Liver (tissue), 8 donors: ENCODE measurements at regions not wholly inside any gene's neighbourhood (a gene's known extent, or its start where the extent isn't known, plus 50 kb on each side); places are given as distances from the start of the nearest gene placed in this dataset.

Source experiments
- DNase-seq: peaks from one replicate; pipeline ENCODE4 v3.0.0-alpha.2; 2017; ENCODE audit warnings: low spot score
- H3K27ac ChIP-seq, 2 donors: one replicate each; pipeline ENCODE4 v1.7.0; 2013; ENCODE audit warnings: inconsistent platforms in 2 of 2, low read length in 2 of 2, control low read depth in 1 of 2, low read depth in 1 of 2, mild to moderate bottlenecking in 1 of 2
- H3K27me3 ChIP-seq, 4 donors: one replicate each; pipeline versions ENCODE4 v1.6.1 to v1.7.0; 2013; ENCODE audit warnings: low read length in 3 of 4, inconsistent platforms in 1 of 4, mild to moderate bottlenecking in 1 of 4, moderate library complexity in 1 of 4; ENCODE audit not compliant: control insufficient read depth in 4 of 4, insufficient read depth in 4 of 4
- H3K36me3 ChIP-seq, 4 donors: one replicate each; pipeline versions ENCODE4 v1.6.1 to v1.7.0; 2013; ENCODE audit warnings: low read length in 3 of 4, mild to moderate bottlenecking in 3 of 4, low read depth in 1 of 4, moderate library complexity in 1 of 4; ENCODE audit not compliant: control insufficient read depth in 4 of 4, insufficient read depth in 3 of 4
- H3K4me1 ChIP-seq, 4 donors: one replicate each; pipeline versions ENCODE4 v1.6.1 to v1.7.0; 2013; ENCODE audit warnings: low read length in 3 of 4, mild to moderate bottlenecking in 3 of 4, moderate library complexity in 1 of 4; ENCODE audit not compliant: control insufficient read depth in 4 of 4, insufficient read depth in 4 of 4
- H3K4me3 ChIP-seq, 3 donors: one replicate each; pipeline versions ENCODE4 v1.6.1 to v1.7.0; 2013; ENCODE audit warnings: low read length in 3 of 3, control low read depth in 1 of 3, low read depth in 1 of 3, mild to moderate bottlenecking in 1 of 3
- H3K9ac ChIP-seq, 2 donors: one replicate each; pipeline ENCODE4 v1.7.0; 2013; ENCODE audit warnings: low read length in 2 of 2, mild to moderate bottlenecking in 2 of 2, moderate library complexity in 2 of 2, control low read depth in 1 of 2, low read depth in 1 of 2
- H3K9me3 ChIP-seq, 4 donors: one replicate each; pipeline versions ENCODE4 v1.6.1 to v1.7.0; 2013; ENCODE audit warnings: low read length in 3 of 4; ENCODE audit not compliant: control insufficient read depth in 4 of 4
- CTCF ChIP-seq: fragments of 150-350 bp; IDR thresholded peaks from 2 replicates; pipeline ENCODE4 v1.5.1; 2017; ENCODE audit warnings: improper control_type of control experiment, low read depth, low read length; ENCODE audit not compliant: missing input control
- EGR1 ChIP-seq, 2 donors: IDR thresholded peaks; 2 replicates each; pipeline ENCODE4 v1.6.1; 2016 to 2018; ENCODE audit warnings: antibody characterized with exemption in 2 of 2, low read depth in 2 of 2
- FOXA2 ChIP-seq: IDR thresholded peaks from 2 replicates; pipeline ENCODE4 v1.6.1; 2016; ENCODE audit warnings: antibody characterized with exemption
- GABPA ChIP-seq, 2 donors: IDR thresholded peaks in 1 of 2; conservative IDR thresholded peaks in 1 of 2; 2 replicates each; pipeline ENCODE4 v1.6.1; 2016; ENCODE audit warnings: antibody characterized with exemption in 2 of 2, mild to moderate bottlenecking in 1 of 2, moderate library complexity in 1 of 2
- HNF4A ChIP-seq, 2 donors: conservative IDR thresholded peaks; 2 replicates each; pipeline ENCODE4 v1.6.1; 2016; ENCODE audit warnings: antibody characterized with exemption in 2 of 2, mild to moderate bottlenecking in 2 of 2
- HNF4G ChIP-seq: IDR thresholded peaks from 2 replicates; pipeline ENCODE4 v1.6.1; 2016; ENCODE audit warnings: antibody characterized with exemption
- JUND ChIP-seq, 2 donors: IDR thresholded peaks; 2 replicates each; pipeline ENCODE4 v1.6.1; 2016; ENCODE audit warnings: antibody characterized with exemption in 2 of 2
- MAX ChIP-seq: IDR thresholded peaks from 2 replicates; pipeline ENCODE4 v1.6.1; 2016; ENCODE audit warnings: antibody characterized with exemption
- NR2F2 ChIP-seq: IDR thresholded peaks from 2 replicates; pipeline ENCODE4 v1.6.1; 2016; ENCODE audit warnings: antibody characterized with exemption
- RAD21 ChIP-seq, 2 donors: IDR thresholded peaks; 2 replicates each; pipeline ENCODE4 v1.6.1; 2016; ENCODE audit warnings: antibody characterized with exemption in 2 of 2, mild to moderate bottlenecking in 2 of 2
- RXRA ChIP-seq, 2 donors: IDR thresholded peaks; 2 replicates each; pipeline ENCODE4 v1.6.1; 2017 to 2018; ENCODE audit warnings: antibody characterized with exemption in 2 of 2, mild to moderate bottlenecking in 1 of 2
- SP1 ChIP-seq: IDR thresholded peaks from 2 replicates; pipeline ENCODE4 v1.6.1; 2018; ENCODE audit warnings: antibody characterized with exemption, mild to moderate bottlenecking
- TAF1 ChIP-seq: conservative IDR thresholded peaks from 2 replicates; pipeline ENCODE4 v1.6.1; 2016; ENCODE audit warnings: antibody characterized with exemption, mild to moderate bottlenecking
- YY1 ChIP-seq: IDR thresholded peaks from 2 replicates; pipeline ENCODE4 v1.6.1; 2016; ENCODE audit warnings: antibody characterized with exemption, mild to moderate bottlenecking
- WGBS: extraction: QIAGEN DNeasy Blood & Tissue Kit; methylation state at CpG from one replicate; pipeline ENCODE4 v1.1.7; 2013; 5-methylcytosine and 5-hydroxymethylcytosine counted together
- TF ChIP-seq, protein P1 (sequence below): IDR thresholded peaks from 2 replicates; pipeline ENCODE4 v1.6.1; 2016; ENCODE audit warnings: antibody characterized with exemption, mild to moderate bottlenecking
- TF ChIP-seq, protein P2 (sequence below): IDR thresholded peaks from 2 replicates; pipeline ENCODE4 v1.6.1; 2016; ENCODE audit warnings: antibody characterized with exemption
- TF ChIP-seq, protein P3 (sequence below): IDR thresholded peaks from 2 replicates; pipeline ENCODE4 v1.6.1; 2016; ENCODE audit warnings: antibody characterized with exemption
- donor health status: healthy.
- donor health status: healthy.
- donor health status: healthy.
- donor health status: healthy.
- donor health status: healthy.

DNA sequence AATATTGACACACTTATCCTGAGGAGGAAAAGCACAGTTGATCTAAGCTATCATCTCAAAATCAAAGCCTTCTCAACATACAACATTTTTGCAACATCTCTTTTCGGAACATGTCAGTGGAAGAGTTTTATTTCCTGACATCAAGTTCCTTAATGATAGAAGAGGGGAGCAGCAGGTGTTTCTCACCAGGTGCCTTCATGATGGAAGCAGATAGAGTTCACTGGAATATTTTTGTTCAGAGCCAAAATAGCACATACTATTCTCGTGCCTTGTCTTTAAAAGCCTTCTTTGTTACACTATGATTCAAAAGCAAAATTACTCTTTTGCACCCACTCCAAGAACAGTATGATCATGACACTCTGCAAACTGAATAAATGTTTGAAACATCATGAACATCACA, 176.9 kb upstream of the CCNG1 start:
- peaks cover 0 to 2% (median 0%) of the 10 kb centered on the region in 4 donors for H3K4me1 ChIP-seq
- no peak for TF ChIP-seq JUND (IDR thresholded peaks at IDR 0.05)
- TF ChIP-seq, protein P1, sequence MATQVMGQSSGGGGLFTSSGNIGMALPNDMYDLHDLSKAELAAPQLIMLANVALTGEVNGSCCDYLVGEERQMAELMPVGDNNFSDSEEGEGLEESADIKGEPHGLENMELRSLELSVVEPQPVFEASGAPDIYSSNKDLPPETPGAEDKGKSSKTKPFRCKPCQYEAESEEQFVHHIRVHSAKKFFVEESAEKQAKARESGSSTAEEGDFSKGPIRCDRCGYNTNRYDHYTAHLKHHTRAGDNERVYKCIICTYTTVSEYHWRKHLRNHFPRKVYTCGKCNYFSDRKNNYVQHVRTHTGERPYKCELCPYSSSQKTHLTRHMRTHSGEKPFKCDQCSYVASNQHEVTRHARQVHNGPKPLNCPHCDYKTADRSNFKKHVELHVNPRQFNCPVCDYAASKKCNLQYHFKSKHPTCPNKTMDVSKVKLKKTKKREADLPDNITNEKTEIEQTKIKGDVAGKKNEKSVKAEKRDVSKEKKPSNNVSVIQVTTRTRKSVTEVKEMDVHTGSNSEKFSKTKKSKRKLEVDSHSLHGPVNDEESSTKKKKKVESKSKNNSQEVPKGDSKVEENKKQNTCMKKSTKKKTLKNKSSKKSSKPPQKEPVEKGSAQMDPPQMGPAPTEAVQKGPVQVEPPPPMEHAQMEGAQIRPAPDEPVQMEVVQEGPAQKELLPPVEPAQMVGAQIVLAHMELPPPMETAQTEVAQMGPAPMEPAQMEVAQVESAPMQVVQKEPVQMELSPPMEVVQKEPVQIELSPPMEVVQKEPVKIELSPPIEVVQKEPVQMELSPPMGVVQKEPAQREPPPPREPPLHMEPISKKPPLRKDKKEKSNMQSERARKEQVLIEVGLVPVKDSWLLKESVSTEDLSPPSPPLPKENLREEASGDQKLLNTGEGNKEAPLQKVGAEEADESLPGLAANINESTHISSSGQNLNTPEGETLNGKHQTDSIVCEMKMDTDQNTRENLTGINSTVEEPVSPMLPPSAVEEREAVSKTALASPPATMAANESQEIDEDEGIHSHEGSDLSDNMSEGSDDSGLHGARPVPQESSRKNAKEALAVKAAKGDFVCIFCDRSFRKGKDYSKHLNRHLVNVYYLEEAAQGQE: no peak
- no peak for TF ChIP-seq FOXA2
- TF ChIP-seq SP1: no peak
- TF ChIP-seq, protein P2, sequence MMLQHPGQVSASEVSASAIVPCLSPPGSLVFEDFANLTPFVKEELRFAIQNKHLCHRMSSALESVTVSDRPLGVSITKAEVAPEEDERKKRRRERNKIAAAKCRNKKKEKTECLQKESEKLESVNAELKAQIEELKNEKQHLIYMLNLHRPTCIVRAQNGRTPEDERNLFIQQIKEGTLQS: no peak
- TF ChIP-seq NR2F2: no peak
- no peak for TF ChIP-seq EGR1 (IDR thresholded peaks at IDR 0.05; ENCODE audit: low read depth in 2 of 2)
- TF ChIP-seq YY1: no peak
- no peak for TF ChIP-seq TAF1
- no peak for TF ChIP-seq GABPA (IDR thresholded peaks at IDR 0.05 in 1 of 2, conservative IDR thresholded peaks at IDR 0.05 in 1 of 2)
- TF ChIP-seq HNF4A (conservative IDR thresholded peaks at IDR 0.05): no peak
- no peak for TF ChIP-seq RXRA (IDR thresholded peaks at IDR 0.05)
- TF ChIP-seq MAX: no peak
- TF ChIP-seq HNF4G: no peak
- TF ChIP-seq, protein P3, sequence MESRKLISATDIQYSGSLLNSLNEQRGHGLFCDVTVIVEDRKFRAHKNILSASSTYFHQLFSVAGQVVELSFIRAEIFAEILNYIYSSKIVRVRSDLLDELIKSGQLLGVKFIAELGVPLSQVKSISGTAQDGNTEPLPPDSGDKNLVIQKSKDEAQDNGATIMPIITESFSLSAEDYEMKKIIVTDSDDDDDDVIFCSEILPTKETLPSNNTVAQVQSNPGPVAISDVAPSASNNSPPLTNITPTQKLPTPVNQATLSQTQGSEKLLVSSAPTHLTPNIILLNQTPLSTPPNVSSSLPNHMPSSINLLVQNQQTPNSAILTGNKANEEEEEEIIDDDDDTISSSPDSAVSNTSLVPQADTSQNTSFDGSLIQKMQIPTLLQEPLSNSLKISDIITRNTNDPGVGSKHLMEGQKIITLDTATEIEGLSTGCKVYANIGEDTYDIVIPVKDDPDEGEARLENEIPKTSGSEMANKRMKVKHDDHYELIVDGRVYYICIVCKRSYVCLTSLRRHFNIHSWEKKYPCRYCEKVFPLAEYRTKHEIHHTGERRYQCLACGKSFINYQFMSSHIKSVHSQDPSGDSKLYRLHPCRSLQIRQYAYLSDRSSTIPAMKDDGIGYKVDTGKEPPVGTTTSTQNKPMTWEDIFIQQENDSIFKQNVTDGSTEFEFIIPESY: no peak
- no peak for TF ChIP-seq CTCF
- no peak overlapping the region for H3K4me3 ChIP-seq
- no peak overlapping the region for H3K9ac ChIP-seq
- no peaks in the 10 kb centered on the region for H3K36me3 ChIP-seq
- 94% methylated on average over 2 of the region's 2 CpGs for WGBS
- no peaks in the 10 kb centered on the region for H3K9me3 ChIP-seq
- no peak overlapping the region for H3K27ac ChIP-seq
- H3K27me3 ChIP-seq: no peaks in the 10 kb centered on the region
- no peak for DNase-seq

DNA sequence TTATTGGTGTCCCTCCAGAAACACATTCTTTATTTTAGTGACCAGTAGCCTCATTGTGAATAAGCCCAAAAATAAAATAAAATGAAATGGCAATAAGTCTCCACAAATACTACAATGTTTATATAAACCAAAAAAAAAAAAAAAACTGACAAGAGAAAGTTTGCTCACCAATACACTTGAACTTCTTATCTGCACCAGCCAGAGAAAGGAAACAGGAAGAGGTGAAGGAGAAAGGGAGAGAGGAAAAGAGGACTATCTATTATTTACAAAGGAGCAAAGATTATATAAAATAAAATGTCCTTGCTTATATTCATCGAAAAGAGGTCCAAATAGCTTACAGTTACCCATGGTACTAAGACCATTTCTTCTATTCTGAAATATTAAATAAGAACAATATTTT, 176.4 kb upstream of the CCNG1 start:
- 8% methylated on average over 1 of the region's 1 CpG for WGBS
- TF ChIP-seq RAD21 (IDR thresholded peaks at IDR 0.05): no peak
- no peak for TF ChIP-seq HNF4A (conservative IDR thresholded peaks at IDR 0.05)
- no peak for TF ChIP-seq GABPA (IDR thresholded peaks at IDR 0.05 in 1 of 2, conservative IDR thresholded peaks at IDR 0.05 in 1 of 2)
- no peak for TF ChIP-seq HNF4G
- no peak for TF ChIP-seq EGR1 (IDR thresholded peaks at IDR 0.05; ENCODE audit: low read depth in 2 of 2)
- no peak for TF ChIP-seq TAF1
- TF ChIP-seq CTCF: no peak
- TF ChIP-seq JUND (IDR thresholded peaks at IDR 0.05): no peak
- no peak for TF ChIP-seq NR2F2
- no peak for TF ChIP-seq FOXA2
- TF ChIP-seq SP1: no peak
- TF ChIP-seq, protein P3: no peak

More for the DNA sequence above, 176.4 kb upstream of the CCNG1 start:
- Histone ChIP-seq H3K9me3 (no peaks in the 10 kb centered on the region), H3K4me3 (no peak overlapping the region), H3K27me3 (no peaks in the 10 kb centered on the region), H3K9ac (no peak overlapping the region), H3K36me3 (no peaks in the 10 kb centered on the region), H3K27ac (no peak overlapping the region), H3K4me1 (peaks cover 0 to 2% (median 0%) of the 10 kb centered on the region in 4 donors)
- no peak for DNase-seq
